ENCODE measurements at regions not wholly inside any gene's neighbourhood (a gene's known extent, or its start where the extent isn't known, plus 50 kb on each side); places are given as distances from the start of the nearest gene placed in this dataset.

GRCh38 chr13:47628666-47629065 lies 372.4 kb downstream of the SUCLA2 start:
- no peak for TF ChIP-seq POLR2AphosphoS5 (IDR thresholded peaks at IDR 0.05; ENCODE audit: insufficient read depth, low read depth, low read length)
- TF ChIP-seq CTCF (IDR thresholded peaks at IDR 0.05; ENCODE audit: extremely low read depth in 1 of 2, insufficient read depth in 1 of 2, low read depth in 1 of 2, low read length in 2 of 2) = no peak
- no peak for TF ChIP-seq POLR2A (IDR thresholded peaks at IDR 0.05; ENCODE audit: low read depth, low read length)
- TF ChIP-seq MYC (IDR thresholded peaks at IDR 0.05; ENCODE audit: low read depth, low read length) = no peak
- no peak for TF ChIP-seq MAX (IDR thresholded peaks at IDR 0.05; ENCODE audit: insufficient read depth, insufficient read length)
- no peak for TF ChIP-seq FOS (IDR thresholded peaks at IDR 0.05; ENCODE audit: borderline replicate concordance, insufficient read depth, low read length)
- no peak for TF ChIP-seq EZH2 (IDR thresholded peaks at IDR 0.05; ENCODE audit: borderline replicate concordance, low read depth, low read length, severe bottlenecking)
- no peak for TF ChIP-seq JUN (IDR thresholded peaks at IDR 0.05; ENCODE audit: borderline replicate concordance, insufficient read depth, insufficient read length, low read depth)
- no peak for TF ChIP-seq GATA2 (IDR thresholded peaks at IDR 0.05; ENCODE audit: insufficient read depth, insufficient read length, low read depth, low read length)
